Lung (tissue), 11 donors: ENCODE measurements at regions not wholly inside any gene's neighbourhood (a gene's known extent, or its start where the extent isn't known, plus 50 kb on each side); places are given as distances from the start of the nearest gene placed in this dataset.

ENCODE experiments used
- ATAC-seq: fragments of 200-7000 bp; cut with Tn5 transposase; one replicate; pipeline ENCODE4 v1.9.1; 2020; ENCODE audit warnings: moderate number of reproducible peaks; ENCODE audit not compliant: insufficient read depth, low FRiP score
- DNase-seq, 3 donors: peaks; one replicate each; pipeline ENCODE4 v3.0.0-alpha.2; 2013 to 2017
- H3K27ac ChIP-seq, 2 donors: one replicate each; pipeline ENCODE4 v1.5.1; 2013; ENCODE audit warnings: mild to moderate bottlenecking in 2 of 2, moderate library complexity in 2 of 2, control low read depth in 1 of 2, inconsistent platforms in 1 of 2, low read depth in 1 of 2, low read length in 1 of 2
- H3K27me3 ChIP-seq, 3 donors: one replicate each; pipeline ENCODE4 v1.5.1; 2013; ENCODE audit warnings: low read length in 2 of 3; ENCODE audit not compliant: control insufficient read depth in 3 of 3, insufficient read depth in 3 of 3
- H3K36me3 ChIP-seq, 4 donors: one replicate each; pipeline ENCODE4 v1.5.1; 2013; ENCODE audit warnings: low read length in 4 of 4, mild to moderate bottlenecking in 1 of 4, moderate library complexity in 1 of 4; ENCODE audit not compliant: control insufficient read depth in 4 of 4, insufficient read depth in 4 of 4
- H3K4me1 ChIP-seq, 5 donors: one replicate each; pipeline ENCODE4 v1.5.1; 2013; ENCODE audit warnings: low read length in 5 of 5, mild to moderate bottlenecking in 2 of 5, moderate library complexity in 1 of 5; ENCODE audit not compliant: control insufficient read depth in 5 of 5, insufficient read depth in 5 of 5
- H3K4me3 ChIP-seq: one replicate; pipeline ENCODE4 v1.5.1; 2013; ENCODE audit warnings: mild to moderate bottlenecking, control low read depth, moderate library complexity
- H3K9ac ChIP-seq, 2 donors: one replicate each; pipeline ENCODE4 v1.5.1; 2013; ENCODE audit warnings: low read length in 2 of 2, control low read depth in 1 of 2; ENCODE audit not compliant: insufficient read depth in 1 of 2
- H3K9me3 ChIP-seq, 4 donors: one replicate each; pipeline ENCODE4 v1.5.1; 2013; ENCODE audit warnings: low read length in 3 of 4, mild to moderate bottlenecking in 1 of 4, moderate library complexity in 1 of 4; ENCODE audit not compliant: control insufficient read depth in 4 of 4, insufficient read depth in 3 of 4
- WGBS, 2 donors: extraction: QIAGEN DNeasy Blood & Tissue Kit; methylation state at CpG; one replicate each; pipeline ENCODE4 v1.1.7; 2013; 5-methylcytosine and 5-hydroxymethylcytosine counted together
- TF ChIP-seq, protein P1 (sequence below): IDR thresholded peaks from 2 replicates; pipeline ENCODE4 v1.5.1; 2012; ENCODE audit warnings: mild to moderate bottlenecking; ENCODE audit errors: control extremely low read depth, extremely low read depth
- donor health status: control.
- donor health status: control.
- donor health status: Bipolar disorder and iron deficiency.
- donor health status: healthy.
- donor health status: DM: yes; HTN: yes; CAD: no.

DNA sequence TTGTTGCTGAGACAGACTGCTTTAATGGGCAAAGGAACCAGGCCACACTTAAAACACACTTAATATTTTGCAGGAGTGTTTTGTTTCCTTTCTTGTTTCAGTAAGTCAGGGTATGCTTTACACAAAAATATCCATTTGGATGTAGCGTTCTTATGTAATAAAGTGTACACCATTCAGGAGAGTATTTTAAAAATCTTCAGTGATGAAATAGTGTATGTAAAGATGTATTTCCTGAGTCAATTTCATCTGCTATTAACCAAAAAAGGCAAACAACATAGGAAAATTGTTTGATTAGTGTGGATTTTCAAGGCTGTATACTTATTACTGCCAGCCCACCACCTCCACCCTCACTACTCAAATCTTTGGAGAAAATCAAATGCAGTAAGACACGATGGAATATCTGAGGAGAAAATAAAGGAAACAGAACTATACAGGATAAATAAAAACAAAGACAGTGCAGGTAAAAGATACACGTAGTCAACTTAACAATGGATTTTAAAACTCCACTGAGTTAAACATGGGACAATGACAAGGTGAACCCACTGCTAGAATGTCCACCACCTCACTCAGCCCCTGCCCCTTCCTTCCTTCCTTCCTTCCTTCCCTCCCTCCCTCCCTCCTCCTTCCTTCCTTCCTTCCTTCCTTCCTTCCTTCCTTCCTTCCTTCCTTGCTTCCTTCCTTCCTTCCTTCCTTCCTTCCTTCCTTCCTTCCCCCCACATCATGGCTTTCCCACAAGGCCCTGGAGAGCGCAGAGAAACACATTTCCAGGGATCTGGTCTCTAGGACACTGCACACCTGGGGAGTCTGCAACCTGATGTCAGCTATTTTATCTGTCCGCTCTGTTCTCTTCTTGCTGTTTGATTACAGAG, 360.3 kb downstream of the IRS2 start:
- no peak overlapping the region for H3K27ac ChIP-seq
- H3K9ac ChIP-seq: no peak overlapping the region
- H3K9me3 ChIP-seq: no peaks in the 10 kb centered on the region
- 72 to 82% methylated on average over 5 of the region's 5 CpGs for WGBS, 2 donors
- TF ChIP-seq, protein P1, sequence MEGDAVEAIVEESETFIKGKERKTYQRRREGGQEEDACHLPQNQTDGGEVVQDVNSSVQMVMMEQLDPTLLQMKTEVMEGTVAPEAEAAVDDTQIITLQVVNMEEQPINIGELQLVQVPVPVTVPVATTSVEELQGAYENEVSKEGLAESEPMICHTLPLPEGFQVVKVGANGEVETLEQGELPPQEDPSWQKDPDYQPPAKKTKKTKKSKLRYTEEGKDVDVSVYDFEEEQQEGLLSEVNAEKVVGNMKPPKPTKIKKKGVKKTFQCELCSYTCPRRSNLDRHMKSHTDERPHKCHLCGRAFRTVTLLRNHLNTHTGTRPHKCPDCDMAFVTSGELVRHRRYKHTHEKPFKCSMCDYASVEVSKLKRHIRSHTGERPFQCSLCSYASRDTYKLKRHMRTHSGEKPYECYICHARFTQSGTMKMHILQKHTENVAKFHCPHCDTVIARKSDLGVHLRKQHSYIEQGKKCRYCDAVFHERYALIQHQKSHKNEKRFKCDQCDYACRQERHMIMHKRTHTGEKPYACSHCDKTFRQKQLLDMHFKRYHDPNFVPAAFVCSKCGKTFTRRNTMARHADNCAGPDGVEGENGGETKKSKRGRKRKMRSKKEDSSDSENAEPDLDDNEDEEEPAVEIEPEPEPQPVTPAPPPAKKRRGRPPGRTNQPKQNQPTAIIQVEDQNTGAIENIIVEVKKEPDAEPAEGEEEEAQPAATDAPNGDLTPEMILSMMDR: no peak
- H3K4me1 ChIP-seq: no peaks in the 10 kb centered on the region
- H3K36me3 ChIP-seq: no peaks in the 10 kb centered on the region
- DNase-seq (no peak), ATAC-seq (no peak)
- no peaks in the 10 kb centered on the region for H3K27me3 ChIP-seq
- H3K4me3 ChIP-seq: no peak overlapping the region

DNA sequence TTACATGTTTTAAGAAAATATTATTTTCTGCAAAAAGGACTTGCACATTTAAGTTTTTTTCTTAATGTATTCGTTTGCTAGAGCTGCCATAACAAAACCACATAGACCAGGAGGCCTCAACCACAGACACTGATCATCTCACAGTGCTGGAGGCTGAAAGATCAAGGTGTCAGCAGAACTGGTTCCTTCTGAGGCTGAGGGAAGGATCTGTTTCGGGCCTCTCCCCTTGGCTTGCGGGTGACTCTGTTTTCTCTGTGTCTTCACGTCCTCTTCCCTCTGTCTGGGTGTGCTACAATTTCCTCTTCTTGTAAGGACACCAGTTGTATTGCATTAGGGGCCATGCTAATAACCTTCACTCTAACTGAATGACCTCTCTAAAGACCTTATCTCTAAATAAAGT, 364.2 kb downstream of the IRS2 start:
- Histone ChIP-seq H3K4me3 (no peak overlapping the region), H3K27me3 (no peaks in the 10 kb centered on the region), H3K27ac (no peak overlapping the region), H3K9ac (no peak overlapping the region), H3K4me1 (no peaks in the 10 kb centered on the region), H3K36me3 (no peaks in the 10 kb centered on the region), H3K9me3 (no peaks in the 10 kb centered on the region)
- TF ChIP-seq, protein P1: no peak
- 34 to 55% methylated on average over 4 of the region's 4 CpGs for WGBS, 2 donors
- DNase-seq (no peak), ATAC-seq (no peak)

DNA sequence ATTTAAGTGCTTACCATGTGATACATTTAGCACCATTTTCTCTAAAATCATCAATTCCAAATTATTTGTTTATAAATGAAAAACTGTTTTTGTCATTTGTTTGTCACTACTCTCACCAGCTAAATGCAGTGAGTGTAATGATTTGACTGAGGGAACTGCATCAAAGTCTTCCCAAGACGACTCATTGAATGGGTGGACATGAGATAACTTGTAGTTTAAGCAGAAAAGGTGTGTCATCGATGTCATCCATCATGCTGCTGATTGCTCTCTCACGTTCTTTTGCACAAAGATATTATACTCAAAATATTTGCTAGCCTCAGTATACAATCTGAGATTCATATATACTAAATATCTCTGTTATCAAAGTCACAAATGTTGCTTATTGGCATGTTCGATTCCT, 366.5 kb downstream of the IRS2 start:
- TF ChIP-seq, protein P1: no peak
- no peak for ATAC-seq
- H3K9ac ChIP-seq: no peak overlapping the region

More for the DNA sequence above, 366.5 kb downstream of the IRS2 start:
- 72 to 88% methylated on average over 4 of the region's 4 CpGs for WGBS, 2 donors
- Histone ChIP-seq H3K9me3 (no peaks in the 10 kb centered on the region), H3K4me3 (no peak overlapping the region), H3K36me3 (no peaks in the 10 kb centered on the region), H3K27ac (no peak overlapping the region), H3K4me1 (no peaks in the 10 kb centered on the region), H3K27me3 (peaks cover 0 to under 1% (median 0%) of the 10 kb centered on the region in 3 donors)
- no peak for DNase-seq
